Fibroblast of pulmonary artery (primary cell): ENCODE measurements at regions not wholly inside any gene's neighbourhood (a gene's known extent, or its start where the extent isn't known, plus 50 kb on each side); places are given as distances from the start of the nearest gene placed in this dataset.

Experiments used
- DNase-seq: peaks from one replicate; pipeline ENCODE4 v3.0.0-alpha.2; 2010; ENCODE audit warnings: low read depth
- H3K4me3 ChIP-seq: replicated peaks from 2 replicates; pipeline ENCODE4 v1.5.1; 2011; ENCODE audit warnings: low read depth, mild to moderate bottlenecking, control low read depth, low read length, moderate library complexity
- TF ChIP-seq, protein P1 (sequence below): IDR thresholded peaks from 2 replicates; pipeline ENCODE4 v1.5.1; 2011; ENCODE audit warnings: mild to moderate bottlenecking, control low read depth, low read length, inconsistent platforms; ENCODE audit errors: missing control alignments

DNA sequence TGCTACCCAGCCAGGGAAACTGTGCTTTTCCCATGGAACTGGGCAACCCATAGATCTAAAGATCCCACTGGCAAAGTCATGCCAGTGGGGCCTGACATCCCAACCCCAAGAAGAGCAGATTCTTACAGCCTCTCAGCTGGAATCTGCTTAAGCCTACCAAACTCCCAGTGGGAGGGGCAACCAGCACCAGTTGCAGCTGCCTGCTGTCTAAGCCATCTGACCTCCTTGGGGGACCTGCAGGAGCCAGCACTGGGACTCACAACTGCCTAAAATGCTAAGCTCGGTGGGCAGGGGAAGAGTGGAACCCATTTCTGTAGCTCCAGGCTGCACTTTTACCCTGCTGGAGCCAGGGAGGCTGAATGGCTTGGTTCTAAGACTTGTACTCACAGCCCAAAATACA is 770.7 kb upstream of the SLC8A1 start:
- no peak overlapping the region for H3K4me3 ChIP-seq
- DNase-seq = no peak
- TF ChIP-seq, protein P1, sequence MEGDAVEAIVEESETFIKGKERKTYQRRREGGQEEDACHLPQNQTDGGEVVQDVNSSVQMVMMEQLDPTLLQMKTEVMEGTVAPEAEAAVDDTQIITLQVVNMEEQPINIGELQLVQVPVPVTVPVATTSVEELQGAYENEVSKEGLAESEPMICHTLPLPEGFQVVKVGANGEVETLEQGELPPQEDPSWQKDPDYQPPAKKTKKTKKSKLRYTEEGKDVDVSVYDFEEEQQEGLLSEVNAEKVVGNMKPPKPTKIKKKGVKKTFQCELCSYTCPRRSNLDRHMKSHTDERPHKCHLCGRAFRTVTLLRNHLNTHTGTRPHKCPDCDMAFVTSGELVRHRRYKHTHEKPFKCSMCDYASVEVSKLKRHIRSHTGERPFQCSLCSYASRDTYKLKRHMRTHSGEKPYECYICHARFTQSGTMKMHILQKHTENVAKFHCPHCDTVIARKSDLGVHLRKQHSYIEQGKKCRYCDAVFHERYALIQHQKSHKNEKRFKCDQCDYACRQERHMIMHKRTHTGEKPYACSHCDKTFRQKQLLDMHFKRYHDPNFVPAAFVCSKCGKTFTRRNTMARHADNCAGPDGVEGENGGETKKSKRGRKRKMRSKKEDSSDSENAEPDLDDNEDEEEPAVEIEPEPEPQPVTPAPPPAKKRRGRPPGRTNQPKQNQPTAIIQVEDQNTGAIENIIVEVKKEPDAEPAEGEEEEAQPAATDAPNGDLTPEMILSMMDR = no peak

DNA sequence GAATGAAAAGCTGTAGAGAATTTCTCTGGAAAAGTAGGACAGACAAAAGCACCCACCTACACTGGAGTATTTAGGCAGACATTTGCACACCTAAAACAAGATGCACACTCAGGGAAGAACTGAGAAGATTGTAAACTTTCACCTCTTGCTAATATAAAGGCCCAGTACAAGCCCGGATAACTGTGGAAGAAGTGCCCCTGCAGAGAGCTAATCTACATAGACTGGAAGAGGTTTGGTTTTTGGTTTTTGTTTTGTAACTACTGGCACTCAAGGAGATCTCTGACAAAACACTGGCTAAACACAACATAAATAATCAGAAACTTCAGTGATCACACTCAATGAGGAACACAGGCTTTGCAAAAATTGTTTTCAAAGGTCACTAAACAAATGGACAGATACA is 782.2 kb upstream of the SLC8A1 start:
- no peak for DNase-seq
- no peak overlapping the region for H3K4me3 ChIP-seq
- TF ChIP-seq, protein P1 = no peak

DNA sequence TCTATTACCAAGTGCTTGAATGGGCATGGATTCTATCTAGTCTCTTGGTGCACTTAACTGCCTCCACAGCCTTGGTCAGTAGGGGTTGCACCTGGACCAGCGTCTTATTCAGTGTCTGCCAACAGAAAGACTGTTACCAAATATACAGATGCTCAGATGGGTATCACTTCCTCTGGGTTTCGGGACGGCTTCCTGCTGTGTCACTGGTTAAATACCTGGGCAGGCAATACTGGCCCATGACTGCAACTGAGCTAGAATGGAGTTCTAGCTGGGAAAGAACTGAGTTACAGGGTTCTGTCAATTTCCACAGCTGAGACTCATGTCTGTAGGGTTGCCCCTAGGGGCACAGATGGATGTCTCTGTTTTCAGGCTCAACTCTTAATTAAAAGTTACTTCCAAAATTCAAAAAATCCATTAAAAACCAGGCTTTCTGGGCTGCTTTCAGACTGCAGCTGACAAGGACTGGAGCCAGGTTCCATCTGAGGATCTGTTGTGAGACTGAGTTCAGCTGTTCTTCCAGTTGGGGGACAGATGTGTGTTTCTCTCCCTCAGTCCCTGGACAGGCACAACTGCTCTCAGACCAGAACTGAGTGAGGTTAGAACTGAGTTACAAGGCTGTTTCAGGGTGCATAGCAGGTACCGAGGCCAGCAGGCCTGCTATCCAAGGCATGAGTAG is 789.6 kb upstream of the SLC8A1 start:
- no peak overlapping the region for H3K4me3 ChIP-seq
- DNase-seq = no peak
- TF ChIP-seq, protein P1 = no peak

DNA sequence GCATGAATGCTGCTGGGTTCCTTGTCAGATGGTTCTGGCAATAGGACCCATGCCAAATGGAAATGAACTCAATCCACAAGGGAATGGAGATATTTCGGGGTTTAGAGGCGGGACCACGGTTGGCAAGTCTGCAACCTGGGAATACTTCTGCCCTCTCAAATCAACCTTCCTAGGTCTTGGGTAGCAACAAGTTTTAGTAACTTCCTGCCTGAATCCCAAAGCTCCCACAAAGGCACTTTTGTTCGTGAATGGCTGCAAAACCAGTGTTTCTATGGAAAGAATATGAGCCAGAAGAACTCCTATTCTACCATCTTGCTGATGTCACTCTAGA is 790.1 kb upstream of the SLC8A1 start:
- H3K4me3 ChIP-seq = no peak overlapping the region
- no peak for DNase-seq
- TF ChIP-seq, protein P1 = no peak

DNA sequence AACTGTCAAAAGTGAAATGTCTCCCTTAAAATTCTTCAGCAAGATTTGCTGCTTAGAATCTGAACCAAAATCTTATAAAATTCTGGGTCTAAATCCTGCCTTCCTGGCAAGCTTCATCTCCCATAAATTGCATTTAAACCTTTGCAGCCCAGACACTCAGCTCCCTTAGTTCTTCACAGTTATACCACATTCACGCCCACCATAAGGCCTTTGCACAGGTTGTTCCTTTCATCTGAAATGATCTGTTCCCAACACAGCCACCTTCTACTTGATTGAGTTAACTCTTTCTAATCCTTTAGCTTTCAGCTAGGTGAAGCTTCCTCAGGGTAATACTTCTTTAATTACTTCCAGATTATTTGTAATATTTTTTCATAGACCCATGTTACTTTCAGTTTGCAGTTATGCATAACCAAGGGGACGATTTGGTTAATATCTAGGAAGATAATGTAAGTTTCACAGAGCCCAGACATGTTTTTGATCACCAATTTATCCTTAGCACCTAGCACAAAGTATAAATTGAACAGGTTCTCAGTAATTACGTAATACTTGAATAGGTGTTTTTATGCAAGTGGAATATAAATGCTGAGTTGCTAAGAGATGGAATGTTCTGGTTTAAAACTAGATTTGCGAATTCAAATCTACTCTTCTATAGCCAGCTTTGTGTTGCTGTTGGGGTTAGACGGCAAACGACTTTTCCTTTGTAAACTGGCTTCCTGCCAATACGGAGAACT is 779.7 kb upstream of the PKDCC start:
- TF ChIP-seq, protein P1 = no peak
- DNase-seq = no peak
- no peak overlapping the region for H3K4me3 ChIP-seq

DNA sequence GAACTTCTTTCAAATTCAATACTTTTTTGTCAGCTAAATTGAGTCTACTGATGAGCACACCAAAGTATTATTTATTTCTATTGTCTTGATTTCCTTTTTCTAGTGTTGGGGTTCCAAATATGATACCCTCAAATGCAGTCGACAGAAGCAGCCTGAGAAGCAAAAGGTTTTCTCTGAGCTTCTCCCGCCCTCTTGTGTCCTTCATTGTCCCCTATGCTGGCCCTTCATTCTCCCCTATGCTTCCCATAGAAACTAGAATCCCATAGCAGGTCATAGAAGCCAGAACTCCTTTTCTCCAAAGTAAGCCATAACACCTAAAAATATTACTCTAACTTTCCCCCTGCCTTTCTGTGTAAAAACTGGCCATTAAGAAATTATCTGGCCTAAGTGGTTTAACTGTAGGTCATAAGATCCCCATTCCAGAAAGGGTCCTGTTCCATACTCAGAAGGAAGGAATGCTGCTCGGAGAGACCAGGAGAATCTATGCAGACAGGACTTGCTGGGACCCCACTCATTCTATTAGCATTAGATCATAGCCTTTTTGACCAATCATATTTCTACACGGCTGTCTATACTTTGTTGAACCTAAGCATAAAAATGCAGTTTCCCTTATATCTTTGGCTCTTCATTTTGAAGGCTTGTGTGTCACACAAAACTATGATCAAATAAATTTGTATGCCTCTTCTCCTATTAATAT is 764.6 kb upstream of the PKDCC start:
- H3K4me3 ChIP-seq = no peak overlapping the region
- TF ChIP-seq, protein P1 = no peak
- no peak for DNase-seq
